Gastroesophageal sphincter (tissue), 4 donors: ENCODE measurements at regions not wholly inside any gene's neighbourhood (a gene's known extent, or its start where the extent isn't known, plus 50 kb on each side); places are given as distances from the start of the nearest gene placed in this dataset.
"Not testable (repeated sequence)": the region's sequence is repeated elsewhere in the genome, so short reads cannot be mapped to it uniquely, and the experiment has no call there.

ENCODE experiments used
- ATAC-seq: fragments of 150-250 bp; one replicate; pipeline ENCODE4 v1.9.1; 2016; ENCODE audit warnings: mild to moderate bottlenecking, moderate library complexity
- H3K27ac ChIP-seq, 4 donors: fragments of 200-600 bp; sonication (generic) in 3 of 4; 1 replicate in 3 of 4; 2 replicates in 1 of 4; pipeline ENCODE4 v1.5.1; 2016 to 2019
- H3K27me3 ChIP-seq: fragments of 200-600 bp; sonication (generic); one replicate; pipeline ENCODE4 v1.5.1; 2019
- H3K36me3 ChIP-seq, 2 donors: fragments of 200-600 bp; sonication (generic); one replicate each; pipeline ENCODE4 v1.5.1; 2019; ENCODE audit warnings: control low read depth in 1 of 2
- H3K4me1 ChIP-seq, 3 donors: fragments of 200-600 bp; sonication (generic); 1 replicate in 2 of 3; 2 replicates in 1 of 3; pipeline ENCODE4 v1.5.1; 2016 to 2019; ENCODE audit warnings: control low read depth in 2 of 3
- H3K4me3 ChIP-seq, 2 donors: fragments of 200-600 bp; sonication (generic); one replicate each; pipeline ENCODE4 v1.5.1; 2019; ENCODE audit warnings: mild to moderate bottlenecking in 1 of 2, moderate library complexity in 1 of 2
- H3K9me3 ChIP-seq, 3 donors: fragments of 200-600 bp; sonication (generic); one replicate each; pipeline ENCODE4 v1.5.1; 2017 to 2019; ENCODE audit warnings: control low read depth in 2 of 3
- EP300 ChIP-seq: sonication (generic); formaldehyde crosslinking; IDR thresholded peaks from one replicate; pipeline ENCODE4 v1.6.1; 2017; ENCODE audit warnings: antibody characterized with exemption, mild to moderate bottlenecking
- POLR2A ChIP-seq, 2 donors: fragments of 450-650 bp; IDR thresholded peaks; one replicate each; pipeline ENCODE4 v1.6.1; 2017; ENCODE audit warnings: antibody characterized with exemption in 2 of 2, mild to moderate bottlenecking in 2 of 2, moderate library complexity in 1 of 2
- POLR2AphosphoS5 ChIP-seq: sonication (generic); formaldehyde crosslinking; IDR thresholded peaks from one replicate; pipeline ENCODE4 v1.6.1; 2017; ENCODE audit warnings: antibody characterized with exemption
- WGBS, 2 donors: methylation state at CpG; one replicate each; pipeline ENCODE4 v1.1.5; 2018; ENCODE audit warnings: low coverage in 1 of 2; 5-methylcytosine and 5-hydroxymethylcytosine counted together
- TF ChIP-seq, protein P1 (sequence below), 4 experiments: fragments of 200-600 bp in 2 of 4; fragments of 450-650 bp in 2 of 4; sonication (generic) in 1 of 4; IDR thresholded peaks; one replicate each; pipeline ENCODE4 v1.5.1; 2017 to 2019; ENCODE audit warnings: antibody characterized with exemption in 4 of 4, mild to moderate bottlenecking in 2 of 4, moderate library complexity in 2 of 4

DNA sequence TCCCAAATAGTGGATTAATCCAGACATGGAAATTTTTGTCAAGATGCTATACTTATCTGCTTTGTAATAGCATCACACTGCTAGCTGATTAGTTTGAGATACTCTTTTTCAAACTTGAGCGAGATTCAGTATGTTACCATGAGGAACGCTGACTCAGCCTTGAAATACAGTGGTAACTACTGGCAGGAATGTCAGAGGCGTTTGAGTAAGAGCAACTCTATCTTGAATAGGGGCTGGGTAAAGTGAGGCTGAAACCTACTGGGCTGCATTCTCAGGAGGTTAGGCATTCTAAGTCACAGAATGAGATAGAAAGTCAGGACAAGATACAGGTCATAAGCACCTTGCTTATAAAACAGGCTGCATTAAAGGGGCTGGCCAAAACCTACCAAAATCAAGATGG lies 2519.6 kb downstream of the ARAP2 start:
- Histone ChIP-seq H3K27me3 (no peaks in the 10 kb centered on the region), H3K36me3 (no peaks in the 10 kb centered on the region), H3K4me1 (no peaks in the 10 kb centered on the region), H3K27ac (no peak overlapping the region), H3K4me3 (no peak overlapping the region), H3K9me3 (no peaks in the 10 kb centered on the region)
- no peak for ATAC-seq
- no peak for TF ChIP-seq POLR2A (IDR thresholded peaks at IDR 0.05)
- TF ChIP-seq EP300 = no peak
- TF ChIP-seq POLR2AphosphoS5 = no peak
- TF ChIP-seq, protein P1, sequence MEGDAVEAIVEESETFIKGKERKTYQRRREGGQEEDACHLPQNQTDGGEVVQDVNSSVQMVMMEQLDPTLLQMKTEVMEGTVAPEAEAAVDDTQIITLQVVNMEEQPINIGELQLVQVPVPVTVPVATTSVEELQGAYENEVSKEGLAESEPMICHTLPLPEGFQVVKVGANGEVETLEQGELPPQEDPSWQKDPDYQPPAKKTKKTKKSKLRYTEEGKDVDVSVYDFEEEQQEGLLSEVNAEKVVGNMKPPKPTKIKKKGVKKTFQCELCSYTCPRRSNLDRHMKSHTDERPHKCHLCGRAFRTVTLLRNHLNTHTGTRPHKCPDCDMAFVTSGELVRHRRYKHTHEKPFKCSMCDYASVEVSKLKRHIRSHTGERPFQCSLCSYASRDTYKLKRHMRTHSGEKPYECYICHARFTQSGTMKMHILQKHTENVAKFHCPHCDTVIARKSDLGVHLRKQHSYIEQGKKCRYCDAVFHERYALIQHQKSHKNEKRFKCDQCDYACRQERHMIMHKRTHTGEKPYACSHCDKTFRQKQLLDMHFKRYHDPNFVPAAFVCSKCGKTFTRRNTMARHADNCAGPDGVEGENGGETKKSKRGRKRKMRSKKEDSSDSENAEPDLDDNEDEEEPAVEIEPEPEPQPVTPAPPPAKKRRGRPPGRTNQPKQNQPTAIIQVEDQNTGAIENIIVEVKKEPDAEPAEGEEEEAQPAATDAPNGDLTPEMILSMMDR (IDR thresholded peaks at IDR 0.05) = no peak
- 71% methylated on average over 2 to 3 of the region's 3 CpGs for WGBS, 2 donors

DNA sequence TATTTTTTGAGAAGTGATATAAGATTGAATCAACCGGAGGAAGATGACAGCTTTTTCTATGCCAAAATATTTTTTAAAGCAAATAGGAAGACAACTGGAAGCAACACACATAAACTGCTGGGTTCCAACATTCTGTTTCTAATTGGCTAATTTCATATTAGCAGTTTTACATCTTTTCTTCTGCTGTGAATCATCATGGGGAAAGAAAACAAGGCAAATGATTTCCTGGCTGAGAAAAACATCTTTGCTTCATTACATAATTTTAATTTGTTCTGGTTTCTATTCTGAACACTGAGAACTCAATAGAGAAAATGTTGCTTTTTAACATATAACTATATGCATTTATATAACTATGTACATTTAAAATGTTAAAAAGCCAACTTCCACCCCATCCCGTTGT lies 2518.5 kb downstream of the ARAP2 start:
- H3K4me3 ChIP-seq = no peak overlapping the region
- H3K9me3 ChIP-seq = no peaks in the 10 kb centered on the region
- 68 to 75% methylated on average over 2 of the region's 2 CpGs for WGBS, 2 donors
- no peak for ATAC-seq
- no peak overlapping the region for H3K27ac ChIP-seq
- H3K27me3 ChIP-seq = no peaks in the 10 kb centered on the region
- no peaks in the 10 kb centered on the region for H3K4me1 ChIP-seq
- TF ChIP-seq POLR2AphosphoS5 = no peak
- no peaks in the 10 kb centered on the region for H3K36me3 ChIP-seq

DNA sequence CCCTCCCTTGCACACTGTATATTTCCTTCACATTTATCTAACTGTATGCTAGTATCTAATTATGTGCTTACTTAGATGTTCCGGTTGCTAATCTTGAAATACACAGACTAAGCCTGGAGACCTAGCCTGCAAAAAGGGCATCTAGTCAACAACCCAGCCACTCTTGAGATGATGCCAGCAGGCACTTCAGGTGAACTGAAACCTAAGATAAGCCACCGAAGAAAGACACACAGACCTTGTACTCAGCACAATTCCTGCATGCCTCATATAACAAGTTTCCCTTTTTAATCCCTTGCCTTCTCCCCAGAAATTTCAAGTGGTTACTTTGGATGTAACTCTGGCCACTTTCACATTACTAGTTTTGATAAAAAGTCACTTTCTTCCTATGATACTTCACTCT lies 2506.6 kb downstream of the ARAP2 start:
- 57 to 100% methylated on average over 1 to 2 of the region's 2 CpGs for WGBS, 2 donors

DNA sequence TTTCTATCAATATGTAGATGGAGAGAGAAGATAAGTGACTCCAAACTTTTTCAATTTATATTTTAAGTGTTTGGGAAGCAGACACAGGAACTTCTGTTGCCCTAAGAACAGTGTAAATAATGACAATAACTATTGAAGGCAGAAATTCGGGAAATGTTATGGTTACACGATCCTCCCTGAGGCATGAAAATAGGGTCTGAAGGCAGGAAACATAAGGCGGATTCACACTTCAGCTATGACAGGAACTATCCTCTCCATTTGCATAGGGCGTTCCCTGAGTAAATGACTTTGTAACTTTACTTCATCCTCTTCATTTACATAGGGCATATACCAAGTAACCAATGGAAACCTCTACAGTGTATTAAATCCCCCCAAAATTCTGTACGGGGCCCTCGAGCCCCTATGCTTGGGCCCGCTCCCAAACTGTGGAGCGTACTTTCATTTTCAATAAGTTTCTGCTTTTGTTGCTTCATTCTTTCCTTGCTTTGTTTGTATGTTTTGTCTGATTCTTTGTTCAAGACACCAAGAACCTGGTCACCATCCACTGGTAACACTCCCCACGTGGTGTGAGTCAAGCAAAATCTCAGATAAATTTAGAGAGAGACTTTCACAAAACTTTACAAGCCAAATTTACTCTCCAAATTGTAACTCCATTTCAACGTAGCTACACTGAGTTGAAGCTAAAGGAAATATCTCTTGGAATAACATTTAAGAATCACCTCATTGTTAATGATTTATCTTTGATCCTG lies 2504.3 kb downstream of the ARAP2 start:
- no peak overlapping the region for H3K27ac ChIP-seq
- WGBS, 2 donors = 57 to 87% methylated on average over 6 to 10 of the region's 10 CpGs
- no peaks in the 10 kb centered on the region for H3K27me3 ChIP-seq
- no peak for ATAC-seq
- H3K4me1 ChIP-seq = no peaks in the 10 kb centered on the region
- H3K9me3 ChIP-seq = no peaks in the 10 kb centered on the region
- no peaks in the 10 kb centered on the region for H3K36me3 ChIP-seq
- TF ChIP-seq POLR2AphosphoS5 (no peak), EP300 (no peak), POLR2A (IDR thresholded peaks at IDR 0.05) (no peak)
- TF ChIP-seq, protein P1 (IDR thresholded peaks at IDR 0.05) = no peak
- H3K4me3 ChIP-seq = no peak overlapping the region

More for the DNA sequence above, 2506.6 kb downstream of the ARAP2 start:
- no peaks in the 10 kb centered on the region for H3K27me3 ChIP-seq
- H3K27ac ChIP-seq = no peak overlapping the region
- H3K4me1 ChIP-seq = no peaks in the 10 kb centered on the region
- TF ChIP-seq, protein P1 (IDR thresholded peaks at IDR 0.05) = no peak
- TF ChIP-seq EP300 (no peak), POLR2AphosphoS5 (no peak), POLR2A (IDR thresholded peaks at IDR 0.05) (no peak)
- H3K9me3 ChIP-seq = no peaks in the 10 kb centered on the region
- no peak for ATAC-seq
- no peaks in the 10 kb centered on the region for H3K36me3 ChIP-seq
- H3K4me3 ChIP-seq = no peak overlapping the region

DNA sequence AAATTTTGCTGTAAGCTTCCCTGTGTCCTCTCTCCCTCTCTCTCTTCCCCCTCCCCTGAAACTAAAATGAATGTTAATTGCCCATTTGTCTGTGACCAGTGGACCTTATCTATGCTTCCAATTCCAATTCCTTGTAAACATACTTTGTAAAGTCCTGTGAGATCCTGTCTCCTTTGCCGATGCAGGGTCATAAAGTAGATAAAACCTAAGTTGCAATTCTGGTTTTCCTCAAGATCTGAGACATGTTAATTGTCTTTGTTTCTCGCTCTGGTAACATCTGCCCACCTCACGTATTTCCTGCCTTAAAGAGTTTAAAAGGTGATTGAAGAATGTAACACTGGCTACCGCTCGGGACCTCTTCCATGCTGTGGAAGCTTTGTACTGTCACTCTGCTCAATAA lies 2503.4 kb downstream of the ARAP2 start:
- H3K9me3 ChIP-seq, H3K36me3 ChIP-seq, H3K4me1 ChIP-seq, H3K27ac ChIP-seq, ATAC-seq, H3K27me3 ChIP-seq, H3K4me3 ChIP-seq: not testable (repeated sequence)
- WGBS, 2 donors = 52 to 64% methylated on average over 5 of the region's 5 CpGs

DNA sequence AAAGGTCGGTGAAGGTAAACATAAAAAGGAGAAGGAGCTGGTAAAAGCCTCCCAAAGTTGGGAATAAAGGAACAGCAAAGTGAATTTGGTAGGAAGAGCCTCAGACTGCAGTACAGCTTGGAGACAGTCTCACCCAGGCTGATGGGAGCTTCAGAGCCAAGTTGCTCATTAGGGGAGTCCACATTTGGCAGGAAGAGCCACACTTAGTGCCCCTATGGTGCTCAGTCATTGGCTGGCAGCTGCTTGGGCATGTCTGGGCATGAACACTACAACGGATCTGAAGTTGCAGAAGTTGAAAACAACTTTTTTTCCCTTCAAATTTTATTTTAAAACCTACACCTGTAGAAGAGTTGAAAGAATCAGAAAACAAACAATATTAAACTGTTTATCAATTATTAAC lies 2497.3 kb downstream of the ARAP2 start:
- WGBS, 2 donors = 56 to 83% methylated on average over 2 of the region's 2 CpGs
- Histone ChIP-seq H3K4me3 (no peak overlapping the region), H3K9me3 (no peaks in the 10 kb centered on the region), H3K4me1 (no peaks in the 10 kb centered on the region), H3K27ac (no peak overlapping the region), H3K36me3 (no peaks in the 10 kb centered on the region), H3K27me3 (no peaks in the 10 kb centered on the region)
- ATAC-seq = no peak
- TF ChIP-seq POLR2A (IDR thresholded peaks at IDR 0.05) (no peak), POLR2AphosphoS5 (no peak), EP300 (no peak)
- TF ChIP-seq, protein P1 (IDR thresholded peaks at IDR 0.05) = no peak
